HG02678 (cell line): ENCODE measurements at regions not wholly inside any gene's neighbourhood (a gene's known extent, or its start where the extent isn't known, plus 50 kb on each side); places are given as distances from the start of the nearest gene placed in this dataset.
"Not testable (repeated sequence)": the region's sequence is repeated elsewhere in the genome, so short reads cannot be mapped to it uniquely, and the experiment has no call there.

Experiments
- ATAC-seq: cut with Tn5 transposase; IDR thresholded peaks from one replicate; pipeline ENCODE4 v1.9.1; 2021; ENCODE audit warnings: mild to moderate bottlenecking, moderate library complexity; ENCODE audit not compliant: unreplicated experiment

GRCh38 chr5:34188001-34188822, 145.2 kb upstream of the C1QTNF3 start:
- ATAC-seq = not testable (repeated sequence)

GRCh38 chr5:34189246-34189645, 146.2 kb upstream of the C1QTNF3 start:
- not testable (repeated sequence) for ATAC-seq

- not testable (repeated sequence) for ATAC-seq
These were observed 146.9 kb upstream of the C1QTNF3 start for GRCh38 chr5:34189752-34190411.

- ATAC-seq = not testable (repeated sequence)
These were observed 147.5 kb upstream of the C1QTNF3 start for GRCh38 chr5:34190466-34190865.

- not testable (repeated sequence) for ATAC-seq
These were observed 148.3 kb upstream of the C1QTNF3 start for GRCh38 chr5:34191279-34191744.

- ATAC-seq = not testable (repeated sequence)
These were observed 149.3 kb upstream of the C1QTNF3 start for GRCh38 chr5:34192064-34192922.

- not testable (repeated sequence) for ATAC-seq
These were observed 149.9 kb upstream of the C1QTNF3 start for GRCh38 chr5:34192923-34193262.

GRCh38 chr5:34193297-34193696, 150.3 kb upstream of the C1QTNF3 start:
- not testable (repeated sequence) for ATAC-seq

GRCh38 chr5:34193804-34194203, 150.8 kb upstream of the C1QTNF3 start:
- not testable (repeated sequence) for ATAC-seq

- not testable (repeated sequence) for ATAC-seq
These were observed 153.1 kb upstream of the C1QTNF3 start for GRCh38 chr5:34196091-34196490.

- ATAC-seq = not testable (repeated sequence)
These were observed 162.3 kb upstream of the C1QTNF3 start for GRCh38 chr5:34205347-34205746.

GRCh38 chr5:34217386-34217785, 174.4 kb upstream of the C1QTNF3 start:
- not testable (repeated sequence) for ATAC-seq

- not testable (repeated sequence) for ATAC-seq
These were observed 178.5 kb upstream of the C1QTNF3 start for GRCh38 chr5:34221329-34222073.

- not testable (repeated sequence) for ATAC-seq
These were observed 180.1 kb upstream of the C1QTNF3 start for GRCh38 chr5:34223158-34223557.

GRCh38 chr5:34230402-34230801, 187.4 kb upstream of the C1QTNF3 start:
- ATAC-seq = not testable (repeated sequence)

GRCh38 chr5:34243802-34244201, 200.8 kb upstream of the C1QTNF3 start:
- not testable (repeated sequence) for ATAC-seq

GRCh38 chr5:34244281-34245031, 201.4 kb upstream of the C1QTNF3 start:
- ATAC-seq = not testable (repeated sequence)

- ATAC-seq = not testable (repeated sequence)
These were observed 202.0 kb upstream of the C1QTNF3 start for GRCh38 chr5:34245032-34245394.

GRCh38 chr5:34245813-34246212, 202.8 kb upstream of the C1QTNF3 start:
- ATAC-seq = not testable (repeated sequence)

- ATAC-seq = not testable (repeated sequence)
These were observed 215.6 kb upstream of the C1QTNF3 start for GRCh38 chr5:34258598-34258997.
